SU-DHL-6 (cell line): ENCODE measurements at regions not wholly inside any gene's neighbourhood (a gene's known extent, or its start where the extent isn't known, plus 50 kb on each side); places are given as distances from the start of the nearest gene placed in this dataset.

ENCODE experiments used
- H2AFZ ChIP-seq: fragments of 200-600 bp; sonication (generic); 2 replicates; pipeline ENCODE4 v1.6.1; 2014; ENCODE audit warnings: low read depth, mild to moderate bottlenecking, moderate library complexity, mixed read lengths, antibody characterized with exemption, low read length; ENCODE audit not compliant: severe bottlenecking
- H3F3A ChIP-seq: fragments of 200-600 bp; shearing (Covaris generic); 2 replicates; pipeline ENCODE4 v1.6.0; 2016; ENCODE audit warnings: antibody characterized with exemption, mild to moderate bottlenecking; ENCODE audit not compliant: insufficient read depth
- H3K27ac ChIP-seq: fragments of 200-600 bp; sonication (generic); 2 replicates; pipeline ENCODE4 v1.5.1; 2016; ENCODE audit warnings: low read depth, mild to moderate bottlenecking, low read length, moderate library complexity, mixed read lengths
- H3K27me3 ChIP-seq: fragments of 200-600 bp; sonication (generic), shearing (Covaris generic); 2 replicates; pipeline ENCODE4 v1.6.0; 2014; ENCODE audit warnings: mild to moderate bottlenecking, low read length
- H3K36me3 ChIP-seq: fragments of 200-600 bp; sonication (generic); 2 replicates; pipeline ENCODE4 v1.6.1; 2014; ENCODE audit warnings: mild to moderate bottlenecking, low read length, mixed read lengths
- H3K4me2 ChIP-seq: fragments of 300-600, 200-600 bp; shearing (Covaris generic), sonication (generic); 2 replicates; pipeline ENCODE4 v1.6.0; 2014; ENCODE audit warnings: low read length, low read depth, mild to moderate bottlenecking; ENCODE audit not compliant: poor library complexity, severe bottlenecking
- H3K4me3 ChIP-seq: fragments of 200-600 bp; sonication (generic); 2 replicates; pipeline ENCODE4 v1.5.1; 2014; ENCODE audit warnings: antibody characterized with exemption, low read length, mild to moderate bottlenecking, mixed read lengths; ENCODE audit not compliant: insufficient read depth, poor library complexity, severe bottlenecking
- H3K79me2 ChIP-seq: fragments of 200-600 bp; sonication (generic); 2 replicates; pipeline ENCODE4 v1.6.1; 2014; ENCODE audit warnings: mild to moderate bottlenecking, low read length, moderate library complexity; ENCODE audit not compliant: insufficient read depth
- H3K9ac ChIP-seq: fragments of 200-600 bp; sonication (generic); 2 replicates; pipeline ENCODE4 v1.7.0; 2014; ENCODE audit warnings: mild to moderate bottlenecking, low read length
- H3K9me2 ChIP-seq: fragments of 200-600 bp; sonication (generic); replicated peaks from 2 replicates; pipeline ENCODE4 v1.6.1; 2014; ENCODE audit warnings: low read length; ENCODE audit not compliant: insufficient read depth
- H3K9me3 ChIP-seq: fragments of 200-600 bp; sonication (generic); 2 replicates; pipeline ENCODE4 v1.6.1; 2014; ENCODE audit warnings: low read length, mixed read lengths; ENCODE audit not compliant: insufficient read depth
- H4K20me1 ChIP-seq: fragments of 200-600 bp; sonication (generic); 2 replicates; pipeline ENCODE4 v1.6.1; 2014; ENCODE audit warnings: low read depth, mild to moderate bottlenecking, antibody characterized with exemption, low read length, moderate library complexity, mixed read lengths
- EZH2phosphoT487 ChIP-seq: fragments of 200-600 bp; sonication (generic), shearing (Covaris generic); conservative IDR thresholded peaks from 2 replicates; pipeline ENCODE4 v1.6.1; 2018; ENCODE audit warnings: mild to moderate bottlenecking, antibody characterized with exemption, low read length, moderate library complexity, mixed read lengths
- TF ChIP-seq, protein P1 (sequence below): fragments of 200-600 bp; sonication (generic); IDR thresholded peaks from one replicate; pipeline ENCODE4 v1.5.1; 2017; ENCODE audit warnings: antibody characterized with exemption, mild to moderate bottlenecking, low read length, moderate library complexity; ENCODE audit not compliant: insufficient read depth, poor library complexity, severe bottlenecking

DNA sequence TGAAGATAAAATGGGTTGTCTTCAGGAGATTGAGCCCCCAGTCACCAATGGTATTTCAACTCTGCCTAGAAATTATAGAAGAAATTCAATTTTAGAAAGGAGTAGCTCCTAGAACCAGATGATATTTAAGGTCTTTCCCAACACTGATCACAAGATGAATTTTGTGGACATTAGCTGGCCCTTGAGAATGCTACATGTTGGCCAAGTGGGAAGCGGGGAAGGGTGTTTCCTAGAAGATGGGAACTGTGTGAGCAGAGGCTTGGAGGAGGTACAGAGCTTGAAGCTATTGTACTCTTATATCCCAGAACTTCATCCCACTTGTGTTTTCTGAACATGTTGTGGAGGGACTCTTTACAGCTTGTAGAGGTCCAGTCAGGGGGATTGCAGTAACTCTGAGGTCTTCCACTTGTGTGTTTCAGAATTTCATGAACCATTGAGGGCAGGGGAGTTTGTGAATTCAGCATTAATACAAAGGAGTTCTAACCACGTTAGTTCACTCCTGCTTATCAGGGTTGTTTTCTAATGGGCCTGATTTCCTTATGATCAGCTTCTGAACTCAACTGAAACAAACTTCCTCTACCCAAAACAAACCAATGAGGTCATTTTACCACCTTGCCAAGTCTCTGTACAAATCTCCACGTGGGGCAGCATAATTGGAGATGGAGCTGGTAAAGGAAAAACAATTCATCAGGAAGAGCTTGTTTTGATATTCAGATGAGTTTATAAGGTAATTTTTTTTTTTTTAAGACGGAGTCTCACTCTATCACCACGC, 152.6 kb upstream of the TPM1 start:
- Histone ChIP-seq H3K27me3 (no peaks in the 10 kb centered on the region), H3K4me2 (no peak overlapping the region), H3K9me2 (no peaks in the 10 kb centered on the region), H3K4me3 (no peak overlapping the region), H3K9ac (no peak overlapping the region), H3K79me2 (no peaks in the 10 kb centered on the region), H3K27ac (no peak overlapping the region), H3K36me3 (no peaks in the 10 kb centered on the region), H4K20me1 (no peaks in the 10 kb centered on the region), H3F3A (no peaks in the 10 kb centered on the region), H2AFZ (no peak overlapping the region), H3K9me3 (no peaks in the 10 kb centered on the region)
- TF ChIP-seq, protein P1, sequence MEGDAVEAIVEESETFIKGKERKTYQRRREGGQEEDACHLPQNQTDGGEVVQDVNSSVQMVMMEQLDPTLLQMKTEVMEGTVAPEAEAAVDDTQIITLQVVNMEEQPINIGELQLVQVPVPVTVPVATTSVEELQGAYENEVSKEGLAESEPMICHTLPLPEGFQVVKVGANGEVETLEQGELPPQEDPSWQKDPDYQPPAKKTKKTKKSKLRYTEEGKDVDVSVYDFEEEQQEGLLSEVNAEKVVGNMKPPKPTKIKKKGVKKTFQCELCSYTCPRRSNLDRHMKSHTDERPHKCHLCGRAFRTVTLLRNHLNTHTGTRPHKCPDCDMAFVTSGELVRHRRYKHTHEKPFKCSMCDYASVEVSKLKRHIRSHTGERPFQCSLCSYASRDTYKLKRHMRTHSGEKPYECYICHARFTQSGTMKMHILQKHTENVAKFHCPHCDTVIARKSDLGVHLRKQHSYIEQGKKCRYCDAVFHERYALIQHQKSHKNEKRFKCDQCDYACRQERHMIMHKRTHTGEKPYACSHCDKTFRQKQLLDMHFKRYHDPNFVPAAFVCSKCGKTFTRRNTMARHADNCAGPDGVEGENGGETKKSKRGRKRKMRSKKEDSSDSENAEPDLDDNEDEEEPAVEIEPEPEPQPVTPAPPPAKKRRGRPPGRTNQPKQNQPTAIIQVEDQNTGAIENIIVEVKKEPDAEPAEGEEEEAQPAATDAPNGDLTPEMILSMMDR, result no peak
- no peak for TF ChIP-seq EZH2phosphoT487

DNA sequence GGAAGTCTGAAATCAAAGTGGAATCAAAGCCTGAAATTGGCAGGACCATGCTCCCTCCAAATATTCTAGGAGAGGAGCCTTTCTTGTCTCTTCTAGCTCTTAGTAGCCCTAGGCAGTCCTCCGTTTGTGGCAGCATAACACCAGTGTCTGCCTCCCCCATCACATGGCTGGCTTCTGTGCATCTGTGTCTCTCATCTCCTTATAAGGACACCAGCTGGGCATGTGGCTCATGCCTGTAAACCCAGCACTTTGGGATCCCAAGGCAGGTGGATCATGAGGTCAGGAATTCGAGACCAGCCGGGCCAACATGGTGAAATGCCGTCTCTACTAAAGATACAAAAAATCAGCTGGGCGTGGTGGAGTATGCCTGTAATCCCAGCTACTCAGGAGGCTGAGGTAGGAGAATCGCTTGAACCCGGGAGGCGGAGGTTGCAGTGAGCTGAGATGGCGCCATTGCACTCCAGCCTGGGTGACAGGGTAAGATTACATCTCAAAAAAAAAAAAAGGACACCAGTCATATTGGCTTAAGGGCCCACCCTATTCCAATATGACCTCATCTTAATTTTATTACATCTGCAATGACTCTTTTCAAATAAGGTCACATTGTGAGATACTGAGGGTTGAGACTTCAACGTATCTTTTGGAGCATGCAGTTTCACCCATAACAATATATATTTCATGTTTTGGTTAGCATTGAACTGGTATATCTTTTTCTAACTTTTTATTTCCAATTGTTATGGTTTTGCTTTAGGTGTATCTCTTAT, 148.0 kb upstream of the TPM1 start:
- H4K20me1 ChIP-seq, result no peaks in the 10 kb centered on the region
- no peak overlapping the region for H3K4me3 ChIP-seq
- no peak overlapping the region for H3K4me2 ChIP-seq
- H3K27ac ChIP-seq, result no peak overlapping the region
- no peaks in the 10 kb centered on the region for H3K79me2 ChIP-seq
- H3K27me3 ChIP-seq, result no peaks in the 10 kb centered on the region
- no peaks in the 10 kb centered on the region for H3K9me2 ChIP-seq
- no peaks in the 10 kb centered on the region for H3K9me3 ChIP-seq
- no peak for TF ChIP-seq EZH2phosphoT487
- TF ChIP-seq, protein P1, result no peak
- no peak overlapping the region for H3K9ac ChIP-seq
- H3K36me3 ChIP-seq, result no peaks in the 10 kb centered on the region
- no peaks in the 10 kb centered on the region for H3F3A ChIP-seq
- no peak overlapping the region for H2AFZ ChIP-seq

DNA sequence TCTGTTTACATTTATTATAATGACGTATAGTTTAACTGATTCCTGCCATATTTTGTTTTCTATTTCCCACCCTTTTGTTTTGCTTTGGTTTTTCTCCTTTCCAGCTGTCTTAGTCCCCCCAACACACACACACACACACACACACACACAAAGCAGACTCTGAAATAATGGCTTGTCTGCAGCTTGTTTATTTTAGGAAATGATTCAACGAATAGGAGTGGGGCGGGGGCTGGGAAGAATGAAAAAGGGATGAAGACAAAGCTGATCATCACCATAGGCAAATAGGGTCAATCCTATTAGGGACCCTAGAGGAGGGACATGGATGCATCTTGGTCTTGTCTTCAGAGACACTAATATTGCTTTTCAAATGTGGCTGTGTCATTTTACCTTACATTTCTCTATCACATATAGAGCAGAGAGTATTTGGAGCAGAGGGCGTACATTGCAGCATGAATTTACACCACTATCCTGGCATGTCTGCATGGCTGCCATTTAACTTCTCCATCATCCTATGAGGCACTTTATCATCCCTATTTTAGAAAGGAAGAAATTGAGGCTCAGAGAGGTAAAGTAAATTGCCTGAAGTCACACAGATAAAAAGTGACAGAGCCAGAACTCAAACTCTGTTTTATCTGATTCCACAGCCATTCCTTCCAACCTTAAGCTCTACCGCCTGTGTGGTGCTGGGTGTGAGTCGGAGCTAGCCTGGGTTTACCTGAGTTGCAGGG, 147.2 kb upstream of the TPM1 start:
- no peak overlapping the region for H2AFZ ChIP-seq
- no peaks in the 10 kb centered on the region for H3K9me3 ChIP-seq
- H3K36me3 ChIP-seq, result no peaks in the 10 kb centered on the region
- no peaks in the 10 kb centered on the region for H3K79me2 ChIP-seq
- no peaks in the 10 kb centered on the region for H3K27me3 ChIP-seq
- TF ChIP-seq, protein P1, result no peak
- no peak for TF ChIP-seq EZH2phosphoT487
- no peak overlapping the region for H3K4me3 ChIP-seq
- H3K9ac ChIP-seq, result no peak overlapping the region
- H3K9me2 ChIP-seq, result no peaks in the 10 kb centered on the region
- no peaks in the 10 kb centered on the region for H3F3A ChIP-seq
- H3K27ac ChIP-seq, result no peak overlapping the region
- no peaks in the 10 kb centered on the region for H4K20me1 ChIP-seq
- no peak overlapping the region for H3K4me2 ChIP-seq
